ENCODE measurements at regions not wholly inside any gene's neighbourhood (a gene's known extent, or its start where the extent isn't known, plus 50 kb on each side); places are given as distances from the start of the nearest gene placed in this dataset.

GRCh38 chr2:173602153-173602795 is 247.6 kb downstream of the CDCA7 start:
- TF ChIP-seq TARDBP (IDR thresholded peaks at IDR 0.05) = no peak
- no peak for TF ChIP-seq PKNOX1 (IDR thresholded peaks at IDR 0.05)
- no peak for TF ChIP-seq ARNT (IDR thresholded peaks at IDR 0.05)
- TF ChIP-seq FOXM1 (IDR thresholded peaks at IDR 0.05; ENCODE audit: borderline replicate concordance) = no peak
- TF ChIP-seq NFRKB (IDR thresholded peaks at IDR 0.05) = no peak
- no peak for TF ChIP-seq L3MBTL2 (conservative IDR thresholded peaks at IDR 0.05)
